ENCODE measurements at regions not wholly inside any gene's neighbourhood (a gene's known extent, or its start where the extent isn't known, plus 50 kb on each side); places are given as distances from the start of the nearest gene placed in this dataset.

DNA sequence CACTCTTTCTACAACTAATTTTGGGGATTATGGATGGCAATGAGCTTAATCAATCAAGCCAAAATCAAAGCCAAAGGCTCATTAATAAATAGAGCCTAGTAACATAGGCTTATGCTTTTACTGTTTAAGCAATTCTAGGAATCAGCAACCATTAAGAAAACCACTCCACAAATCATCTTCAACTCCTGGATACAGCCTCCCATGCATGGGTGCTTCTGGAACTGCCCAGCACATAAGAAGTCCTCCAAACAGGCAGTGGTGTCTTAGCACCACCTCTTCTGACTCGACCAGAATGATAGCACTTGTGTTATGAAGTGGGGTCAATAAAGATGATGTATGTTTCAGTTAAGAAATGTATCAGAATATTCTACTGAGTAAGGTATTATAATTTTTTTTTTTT is 104.4 kb upstream of the SERPINE2 start:
- no peak for TF ChIP-seq CTCF (IDR thresholded peaks at IDR 0.05; ENCODE audit: poor library complexity, severe bottlenecking)
- TF ChIP-seq RAD21 (conservative IDR thresholded peaks at IDR 0.05), result no peak
- no peak for TF ChIP-seq EP300 (conservative IDR thresholded peaks at IDR 0.05; ENCODE audit: poor library complexity, severe bottlenecking)
- TF ChIP-seq, protein P1, sequence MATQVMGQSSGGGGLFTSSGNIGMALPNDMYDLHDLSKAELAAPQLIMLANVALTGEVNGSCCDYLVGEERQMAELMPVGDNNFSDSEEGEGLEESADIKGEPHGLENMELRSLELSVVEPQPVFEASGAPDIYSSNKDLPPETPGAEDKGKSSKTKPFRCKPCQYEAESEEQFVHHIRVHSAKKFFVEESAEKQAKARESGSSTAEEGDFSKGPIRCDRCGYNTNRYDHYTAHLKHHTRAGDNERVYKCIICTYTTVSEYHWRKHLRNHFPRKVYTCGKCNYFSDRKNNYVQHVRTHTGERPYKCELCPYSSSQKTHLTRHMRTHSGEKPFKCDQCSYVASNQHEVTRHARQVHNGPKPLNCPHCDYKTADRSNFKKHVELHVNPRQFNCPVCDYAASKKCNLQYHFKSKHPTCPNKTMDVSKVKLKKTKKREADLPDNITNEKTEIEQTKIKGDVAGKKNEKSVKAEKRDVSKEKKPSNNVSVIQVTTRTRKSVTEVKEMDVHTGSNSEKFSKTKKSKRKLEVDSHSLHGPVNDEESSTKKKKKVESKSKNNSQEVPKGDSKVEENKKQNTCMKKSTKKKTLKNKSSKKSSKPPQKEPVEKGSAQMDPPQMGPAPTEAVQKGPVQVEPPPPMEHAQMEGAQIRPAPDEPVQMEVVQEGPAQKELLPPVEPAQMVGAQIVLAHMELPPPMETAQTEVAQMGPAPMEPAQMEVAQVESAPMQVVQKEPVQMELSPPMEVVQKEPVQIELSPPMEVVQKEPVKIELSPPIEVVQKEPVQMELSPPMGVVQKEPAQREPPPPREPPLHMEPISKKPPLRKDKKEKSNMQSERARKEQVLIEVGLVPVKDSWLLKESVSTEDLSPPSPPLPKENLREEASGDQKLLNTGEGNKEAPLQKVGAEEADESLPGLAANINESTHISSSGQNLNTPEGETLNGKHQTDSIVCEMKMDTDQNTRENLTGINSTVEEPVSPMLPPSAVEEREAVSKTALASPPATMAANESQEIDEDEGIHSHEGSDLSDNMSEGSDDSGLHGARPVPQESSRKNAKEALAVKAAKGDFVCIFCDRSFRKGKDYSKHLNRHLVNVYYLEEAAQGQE (IDR thresholded peaks at IDR 0.05; ENCODE audit: borderline replicate concordance), result no peak
- TF ChIP-seq EZH2 (IDR thresholded peaks at IDR 0.05; ENCODE audit: borderline replicate concordance, insufficient read depth, low read length, poor library complexity, severe bottlenecking), result no peak
- no peak for TF ChIP-seq TAF1 (IDR thresholded peaks at IDR 0.05; ENCODE audit: low read depth)
- no peak for TF ChIP-seq POLR2AphosphoS5 (IDR thresholded peaks at IDR 0.05)
- TF ChIP-seq MXI1 (conservative IDR thresholded peaks at IDR 0.05; ENCODE audit: poor library complexity, severe bottlenecking), result no peak

Measured in neural cell (in vitro differentiated cells).